Mesodermal cell (in vitro differentiated cells): ENCODE measurements at regions not wholly inside any gene's neighbourhood (a gene's known extent, or its start where the extent isn't known, plus 50 kb on each side); places are given as distances from the start of the nearest gene placed in this dataset.
"Not testable (repeated sequence)": the region's sequence is repeated elsewhere in the genome, so short reads cannot be mapped to it uniquely, and the experiment has no call there.

Experiments used
- H3K27ac ChIP-seq: 2 replicates; pipeline ENCODE4 v1.7.0; 2013; ENCODE audit warnings: mild to moderate bottlenecking, low read depth, low read length, moderate library complexity; ENCODE audit not compliant: severe bottlenecking
- H3K36me3 ChIP-seq: 2 replicates; pipeline ENCODE4 v1.7.1; 2013; ENCODE audit warnings: mild to moderate bottlenecking, low read length, moderate library complexity; ENCODE audit not compliant: control insufficient read depth, insufficient read depth
- H3K4me1 ChIP-seq: one replicate; pipeline ENCODE4 v1.7.1; 2013; ENCODE audit warnings: mild to moderate bottlenecking, low read length; ENCODE audit not compliant: insufficient read depth, control insufficient read depth, poor library complexity, severe bottlenecking
- H3K4me3 ChIP-seq: 2 replicates; pipeline ENCODE4 v1.7.0; 2013; ENCODE audit warnings: low read length, control low read depth, mild to moderate bottlenecking; ENCODE audit not compliant: insufficient read depth, poor library complexity, severe bottlenecking; ENCODE audit errors: extremely low read depth
- H3K9me3 ChIP-seq: 2 replicates; pipeline ENCODE4 v1.7.1; 2013; ENCODE audit warnings: mild to moderate bottlenecking, low read length, moderate library complexity; ENCODE audit not compliant: control insufficient read depth
- WGBS, 2 experiments: methylation state at CpG; one replicate each; pipeline ENCODE4 v1.1.5; 2013; ENCODE audit warnings: missing lambda C conversion rate in 2 of 2; ENCODE audit not compliant: insufficient coverage in 2 of 2; 5-methylcytosine and 5-hydroxymethylcytosine counted together

DNA sequence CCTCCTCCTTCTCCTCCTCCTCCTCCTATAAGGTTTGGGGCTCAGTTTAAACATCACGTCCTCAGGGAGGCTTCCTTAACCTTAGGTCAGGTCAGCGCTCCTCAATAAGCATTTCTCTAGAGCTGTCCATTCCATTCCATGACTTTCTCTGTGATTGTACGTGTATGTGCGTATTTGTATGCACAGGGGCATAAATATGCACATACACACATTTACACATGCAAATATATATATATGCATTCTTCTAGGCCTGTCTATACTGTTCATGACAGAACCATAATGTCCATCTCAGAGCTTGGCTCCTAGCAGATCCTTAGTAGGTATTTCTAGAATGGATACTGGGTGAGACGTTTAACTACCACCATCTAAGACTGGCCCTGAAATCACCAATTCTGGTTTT lies 258.6 kb downstream of the STIM2 start:
- no peak overlapping the region for H3K27ac ChIP-seq
- 100% methylated on average over 1 to 2 of the region's 5 CpGs for WGBS, 2 experiments
- H3K36me3 ChIP-seq, result no peaks in the 10 kb centered on the region
- no peaks in the 10 kb centered on the region for H3K9me3 ChIP-seq
- H3K4me3 ChIP-seq, result no peak overlapping the region
- peaks cover 7% of the 10 kb centered on the region for H3K4me1 ChIP-seq

DNA sequence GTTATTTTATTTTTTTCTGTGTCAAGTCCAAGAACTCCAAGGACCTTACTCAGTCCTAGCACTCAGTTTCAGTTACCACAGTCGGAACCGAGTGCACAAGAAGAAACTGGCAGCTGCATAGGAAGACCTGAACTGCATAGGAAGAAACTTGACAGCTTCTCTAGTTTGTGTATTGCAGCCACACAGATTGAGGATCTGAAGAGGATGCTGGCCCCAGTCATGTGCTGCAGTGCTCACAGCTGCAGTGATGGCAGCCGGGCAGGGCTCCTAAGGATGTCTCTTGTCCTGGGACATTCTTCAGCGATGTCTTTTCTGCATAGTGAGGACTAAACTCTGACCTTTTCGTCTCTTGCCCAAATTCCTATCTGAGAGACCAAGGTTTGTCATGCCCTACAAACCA lies 261.2 kb downstream of the STIM2 start:
- WGBS, 2 experiments, result 69 to 87% methylated on average over 5 of the region's 5 CpGs
- Histone ChIP-seq H3K36me3 (no peaks in the 10 kb centered on the region), H3K4me1 (peaks cover 7% of the 10 kb centered on the region), H3K27ac (no peak overlapping the region), H3K9me3 (no peaks in the 10 kb centered on the region), H3K4me3 (no peak overlapping the region)

- Histone ChIP-seq H3K4me1 (peaks cover 7% of the 10 kb centered on the region), H3K27ac (peak overlapping the region; percentile 46), H3K36me3 (no peaks in the 10 kb centered on the region), H3K9me3 (no peaks in the 10 kb centered on the region), H3K4me3 (no peak overlapping the region)
- 7 to 21% methylated on average over 3 of the region's 3 CpGs for WGBS, 2 experiments
Observed at GRCh38 chr4:27123123-27123768, 262.6 kb downstream of the STIM2 start.

- no peaks in the 10 kb centered on the region for H3K36me3 ChIP-seq
- peak overlapping the region; percentile 46 for H3K27ac ChIP-seq
- H3K9me3 ChIP-seq, result no peaks in the 10 kb centered on the region
- H3K4me3 ChIP-seq, result no peak overlapping the region
- H3K4me1 ChIP-seq, result peaks cover 7% of the 10 kb centered on the region
Observed at GRCh38 chr4:27123769-27124124, 263.1 kb downstream of the STIM2 start.

- H3K4me1 ChIP-seq, result peaks cover 11% of the 10 kb centered on the region
- H3K9me3 ChIP-seq, H3K4me3 ChIP-seq, H3K36me3 ChIP-seq, H3K27ac ChIP-seq: not testable (repeated sequence)
- WGBS, 2 experiments, result 82 to 85% methylated on average over 2 of the region's 4 CpGs
Observed at GRCh38 chr4:27126895-27127294, 266.3 kb downstream of the STIM2 start.

- Histone ChIP-seq H3K4me1 (peaks cover 8% of the 10 kb centered on the region), H3K4me3 (no peak overlapping the region), H3K36me3 (no peaks in the 10 kb centered on the region), H3K27ac (no peak overlapping the region), H3K9me3 (peaks cover under 1% of the 10 kb centered on the region)
- 96% methylated on average over 5 of the region's 5 CpGs for WGBS, 2 experiments
Observed at GRCh38 chr4:27128443-27128842, 267.8 kb downstream of the STIM2 start.

- H3K4me3 ChIP-seq, result no peak overlapping the region
- H3K27ac ChIP-seq, result peak overlapping the region; percentile 23
- peaks cover 10% of the 10 kb centered on the region for H3K9me3 ChIP-seq
- WGBS, 2 experiments, result 54 to 66% methylated on average over 4 to 5 of the region's 7 CpGs
- H3K36me3 ChIP-seq, result no peaks in the 10 kb centered on the region
- peaks cover 4% of the 10 kb centered on the region for H3K4me1 ChIP-seq
Observed at GRCh38 chr4:27129871-27130366, 269.3 kb downstream of the STIM2 start.

GRCh38 chr4:27132497-27132896 lies 271.9 kb downstream of the STIM2 start:
- Histone ChIP-seq H3K4me3 (no peak overlapping the region), H3K9me3 (peaks cover 10% of the 10 kb centered on the region), H3K4me1 (peaks cover 4% of the 10 kb centered on the region), H3K27ac (no peak overlapping the region), H3K36me3 (no peaks in the 10 kb centered on the region)
- WGBS, 2 experiments, result no CpG with 5 or more reads among the region's 1 CpG

GRCh38 chr4:27140486-27140885 lies 279.8 kb downstream of the STIM2 start:
- H3K4me1 ChIP-seq, result no peaks in the 10 kb centered on the region
- no peak overlapping the region for H3K4me3 ChIP-seq
- H3K27ac ChIP-seq, result no peak overlapping the region
- WGBS, 2 experiments, result 90 to 92% methylated on average over 2 of the region's 4 CpGs
- H3K36me3 ChIP-seq, result no peaks in the 10 kb centered on the region
- H3K9me3 ChIP-seq, result no peaks in the 10 kb centered on the region

GRCh38 chr4:27141530-27141929 lies 280.9 kb downstream of the STIM2 start:
- no peaks in the 10 kb centered on the region for H3K4me1 ChIP-seq
- H3K36me3 ChIP-seq, result no peaks in the 10 kb centered on the region
- 82 to 100% methylated on average over 3 of the region's 6 CpGs for WGBS, 2 experiments
- H3K27ac ChIP-seq, result no peak overlapping the region
- no peaks in the 10 kb centered on the region for H3K9me3 ChIP-seq
- no peak overlapping the region for H3K4me3 ChIP-seq

GRCh38 chr4:27142841-27143240 lies 282.2 kb downstream of the STIM2 start:
- no peaks in the 10 kb centered on the region for H3K4me1 ChIP-seq
- H3K27ac ChIP-seq, result no peak overlapping the region
- peaks cover 8% of the 10 kb centered on the region for H3K9me3 ChIP-seq
- WGBS, 2 experiments, result no CpG with 5 or more reads among the region's 2 CpGs
- no peaks in the 10 kb centered on the region for H3K36me3 ChIP-seq
- no peak overlapping the region for H3K4me3 ChIP-seq
